Putamen (tissue), 1 donor: ENCODE measurements at regions not wholly inside any gene's neighbourhood (a gene's known extent, or its start where the extent isn't known, plus 50 kb on each side); places are given as distances from the start of the nearest gene placed in this dataset.

ENCODE experiments used
- DNase-seq: peaks from one replicate; pipeline ENCODE4 v3.0.0-alpha.2; 2016; ENCODE audit warnings: low spot score

- DNase-seq = no peak
These were observed 467.3 kb downstream of the DNAH5 start for GRCh38 chr5:13477118-13477737.

- no peak for DNase-seq
These were observed 471.6 kb downstream of the DNAH5 start for GRCh38 chr5:13472842-13473241.

GRCh38 chr5:13470975-13471374 lies 473.5 kb downstream of the DNAH5 start:
- no peak for DNase-seq

- DNase-seq = no peak
These were observed 474.2 kb downstream of the DNAH5 start for GRCh38 chr5:13470263-13470662.

- no peak for DNase-seq
These were observed 479.8 kb downstream of the DNAH5 start for GRCh38 chr5:13464532-13465193.

- no peak for DNase-seq
These were observed 483.9 kb downstream of the DNAH5 start for GRCh38 chr5:13460587-13460986.

- DNase-seq = no peak
These were observed 490.4 kb downstream of the DNAH5 start for GRCh38 chr5:13454050-13454449.

- DNase-seq = no peak
These were observed 495.6 kb downstream of the DNAH5 start for GRCh38 chr5:13448843-13449242.

- DNase-seq = no peak
These were observed 505.1 kb downstream of the DNAH5 start for GRCh38 chr5:13439430-13439829.

- no peak for DNase-seq
These were observed 516.5 kb downstream of the DNAH5 start for GRCh38 chr5:13427827-13428557.

- DNase-seq = no peak
These were observed 532.4 kb downstream of the DNAH5 start for GRCh38 chr5:13412040-13412595.

GRCh38 chr5:13408616-13409015 lies 535.9 kb downstream of the DNAH5 start:
- no peak for DNase-seq

- DNase-seq = no peak
These were observed 541.1 kb downstream of the DNAH5 start for GRCh38 chr5:13403351-13403750.

- no peak for DNase-seq
These were observed 559.4 kb downstream of the DNAH5 start for GRCh38 chr5:13385066-13385465.

- no peak for DNase-seq
These were observed 562.3 kb downstream of the DNAH5 start for GRCh38 chr5:13382232-13382631.

- DNase-seq = no peak
These were observed 566.4 kb downstream of the DNAH5 start for GRCh38 chr5:13378091-13378490.

GRCh38 chr5:13359344-13359743 lies 585.1 kb downstream of the DNAH5 start:
- no peak for DNase-seq

GRCh38 chr5:13358342-13358741 lies 586.1 kb downstream of the DNAH5 start:
- no peak for DNase-seq

GRCh38 chr5:13357929-13358328 lies 586.6 kb downstream of the DNAH5 start:
- DNase-seq = no peak

GRCh38 chr5:13356226-13356625 lies 588.3 kb downstream of the DNAH5 start:
- no peak for DNase-seq

- DNase-seq = no peak
These were observed 589.9 kb downstream of the DNAH5 start for GRCh38 chr5:13354611-13355010.

GRCh38 chr5:13350767-13351166 lies 593.7 kb downstream of the DNAH5 start:
- no peak for DNase-seq

- no peak for DNase-seq
These were observed 595.9 kb downstream of the DNAH5 start for GRCh38 chr5:13348568-13348967.
